Astrocyte of the cerebellum (primary cell): ENCODE measurements at regions not wholly inside any gene's neighbourhood (a gene's known extent, or its start where the extent isn't known, plus 50 kb on each side); places are given as distances from the start of the nearest gene placed in this dataset.

Experiments used
- DNase-seq: peaks from one replicate; pipeline ENCODE4 v3.0.0-alpha.2; 2011; ENCODE audit warnings: low read depth
- H3K4me3 ChIP-seq: 2 replicates; pipeline ENCODE4 v1.5.1; 2011; ENCODE audit warnings: mild to moderate bottlenecking, low read depth, low read length, moderate library complexity
- in situ Hi-C: cut with HindIII; loops from 2 replicates; pipeline ENCODE4 v1.10.0; 2017; ENCODE audit warnings: low sequenced_read_pairs
- TF ChIP-seq, protein P1 (sequence below): IDR thresholded peaks from 2 replicates; pipeline ENCODE4 v1.5.1; 2012; ENCODE audit warnings: low read length, low read depth, moderate library complexity, mild to moderate bottlenecking; ENCODE audit errors: missing control alignments

DNA sequence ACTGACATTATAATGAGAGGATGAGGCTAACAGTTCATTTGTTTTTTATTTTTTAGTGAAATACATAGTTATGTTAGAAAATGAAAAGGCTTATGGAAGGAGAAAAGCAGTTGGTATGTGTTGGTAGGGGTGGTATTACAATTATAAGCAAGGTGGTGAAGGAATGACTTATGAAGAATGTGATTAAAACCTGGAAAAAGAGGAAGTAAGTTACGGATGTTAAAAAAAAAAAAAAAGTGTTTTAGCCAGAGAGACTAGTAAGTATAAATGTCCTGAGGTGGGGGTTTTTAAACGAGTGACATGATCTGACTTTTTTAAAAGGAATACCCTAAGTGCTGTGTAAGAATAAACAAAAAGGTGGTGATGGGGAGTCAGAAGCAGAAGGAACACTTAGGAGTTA, 206.8 kb downstream of the IL15 start:
- TF ChIP-seq, protein P1, sequence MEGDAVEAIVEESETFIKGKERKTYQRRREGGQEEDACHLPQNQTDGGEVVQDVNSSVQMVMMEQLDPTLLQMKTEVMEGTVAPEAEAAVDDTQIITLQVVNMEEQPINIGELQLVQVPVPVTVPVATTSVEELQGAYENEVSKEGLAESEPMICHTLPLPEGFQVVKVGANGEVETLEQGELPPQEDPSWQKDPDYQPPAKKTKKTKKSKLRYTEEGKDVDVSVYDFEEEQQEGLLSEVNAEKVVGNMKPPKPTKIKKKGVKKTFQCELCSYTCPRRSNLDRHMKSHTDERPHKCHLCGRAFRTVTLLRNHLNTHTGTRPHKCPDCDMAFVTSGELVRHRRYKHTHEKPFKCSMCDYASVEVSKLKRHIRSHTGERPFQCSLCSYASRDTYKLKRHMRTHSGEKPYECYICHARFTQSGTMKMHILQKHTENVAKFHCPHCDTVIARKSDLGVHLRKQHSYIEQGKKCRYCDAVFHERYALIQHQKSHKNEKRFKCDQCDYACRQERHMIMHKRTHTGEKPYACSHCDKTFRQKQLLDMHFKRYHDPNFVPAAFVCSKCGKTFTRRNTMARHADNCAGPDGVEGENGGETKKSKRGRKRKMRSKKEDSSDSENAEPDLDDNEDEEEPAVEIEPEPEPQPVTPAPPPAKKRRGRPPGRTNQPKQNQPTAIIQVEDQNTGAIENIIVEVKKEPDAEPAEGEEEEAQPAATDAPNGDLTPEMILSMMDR, result no peak
- in situ Hi-C loops, result no loop called here

DNA sequence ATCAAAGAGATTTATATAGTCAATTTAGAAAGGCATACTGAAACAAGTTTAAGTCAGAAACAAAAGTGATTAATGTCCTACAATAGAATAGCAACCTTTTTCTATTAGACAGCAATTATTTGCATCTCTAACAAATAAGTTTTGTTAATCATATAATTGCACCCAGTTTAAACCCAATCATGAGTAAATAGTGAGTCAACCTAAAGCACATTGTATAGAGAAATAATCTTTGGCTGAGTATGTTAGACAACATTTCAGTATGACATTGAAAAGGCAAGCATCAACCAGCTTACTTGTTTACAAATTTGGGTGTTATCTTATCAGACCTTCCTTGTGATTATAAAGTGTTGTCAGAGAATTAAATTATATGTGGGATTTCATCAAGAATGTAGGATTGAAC, 209.5 kb downstream of the IL15 start:
- in situ Hi-C loops, result no loop called here

More for the DNA sequence above, 206.8 kb downstream of the IL15 start:
- H3K4me3 ChIP-seq, result no peak overlapping the region
- DNase-seq, result no peak

DNA sequence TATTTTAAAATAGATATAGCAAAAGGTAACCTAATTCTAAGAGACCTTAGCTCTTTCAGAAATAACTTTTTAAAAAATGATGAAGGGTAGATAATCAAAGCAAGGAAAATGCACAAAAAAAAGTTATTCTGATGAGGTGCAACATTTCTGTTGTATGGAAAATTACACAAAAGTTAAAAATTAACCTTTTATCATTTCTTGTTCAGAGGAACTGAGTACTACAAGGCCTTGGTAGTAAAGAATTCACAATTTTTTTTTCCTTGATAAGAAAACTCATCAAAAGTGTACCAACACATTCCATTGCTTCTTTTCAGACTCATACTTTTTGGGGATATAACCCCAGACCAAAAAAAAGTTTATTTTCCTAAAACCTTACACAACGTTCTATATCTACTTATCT, 213.0 kb downstream of the IL15 start:
- TF ChIP-seq, protein P1, result no peak
- H3K4me3 ChIP-seq, result no peak overlapping the region
- in situ Hi-C loops, result no loop called here
- no peak for DNase-seq

More for the DNA sequence above, 209.5 kb downstream of the IL15 start:
- H3K4me3 ChIP-seq, result no peak overlapping the region
- TF ChIP-seq, protein P1, result no peak
- DNase-seq, result no peak

DNA sequence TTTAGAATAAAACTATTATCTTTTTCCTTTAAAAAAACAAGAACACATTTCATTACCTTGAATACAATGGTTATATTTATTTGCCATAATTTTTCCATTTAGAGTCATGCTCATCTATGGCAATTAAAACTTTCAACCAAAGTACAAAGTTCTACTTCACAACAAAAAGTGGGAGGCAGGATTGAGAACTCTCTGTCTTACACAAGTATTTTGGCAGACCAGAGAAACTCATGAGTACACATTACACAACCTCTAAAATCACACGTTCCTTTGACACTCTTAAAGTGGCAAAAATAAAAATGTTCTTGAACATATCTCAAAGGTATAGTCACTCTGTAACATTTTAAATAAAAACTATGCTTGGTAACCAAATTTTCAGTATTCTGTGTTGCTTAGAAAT, 213.4 kb downstream of the IL15 start:
- TF ChIP-seq, protein P1, result no peak
- H3K4me3 ChIP-seq, result no peak overlapping the region
- in situ Hi-C loops, result no loop called here
- DNase-seq, result no peak

DNA sequence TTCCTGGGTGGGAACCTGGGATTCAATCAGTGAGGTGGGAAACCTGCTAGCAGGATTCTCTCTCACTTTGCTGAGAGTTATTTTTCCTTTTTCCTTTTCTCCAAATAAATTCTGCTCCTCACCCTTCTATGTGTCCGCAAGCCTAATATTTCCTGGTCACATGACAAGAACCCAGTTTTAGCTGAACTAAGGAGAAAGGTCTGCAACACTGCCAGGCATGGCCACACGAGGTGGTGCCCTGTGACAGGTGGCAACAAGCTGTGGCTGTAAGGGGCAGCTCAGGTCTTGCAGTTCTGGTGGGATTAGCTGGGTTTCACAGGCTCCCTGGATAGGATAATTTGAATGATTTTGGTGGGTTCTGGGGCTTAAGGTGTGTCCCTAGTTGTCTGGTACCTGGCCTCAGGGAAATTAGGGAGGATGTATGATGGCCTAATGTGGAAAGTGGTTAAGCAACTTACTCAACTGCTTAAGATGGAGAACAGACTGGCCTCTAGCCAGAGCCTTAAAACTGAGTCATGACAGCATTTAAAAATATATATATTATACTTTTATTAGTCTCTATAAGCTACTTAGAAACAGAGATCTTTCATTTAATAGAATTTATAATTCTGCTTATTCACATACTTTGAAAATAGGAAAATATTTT, 215.0 kb downstream of the IL15 start:
- TF ChIP-seq, protein P1, result no peak
- H3K4me3 ChIP-seq, result no peak overlapping the region
- no peak for DNase-seq
- in situ Hi-C loops, result no loop called here

DNA sequence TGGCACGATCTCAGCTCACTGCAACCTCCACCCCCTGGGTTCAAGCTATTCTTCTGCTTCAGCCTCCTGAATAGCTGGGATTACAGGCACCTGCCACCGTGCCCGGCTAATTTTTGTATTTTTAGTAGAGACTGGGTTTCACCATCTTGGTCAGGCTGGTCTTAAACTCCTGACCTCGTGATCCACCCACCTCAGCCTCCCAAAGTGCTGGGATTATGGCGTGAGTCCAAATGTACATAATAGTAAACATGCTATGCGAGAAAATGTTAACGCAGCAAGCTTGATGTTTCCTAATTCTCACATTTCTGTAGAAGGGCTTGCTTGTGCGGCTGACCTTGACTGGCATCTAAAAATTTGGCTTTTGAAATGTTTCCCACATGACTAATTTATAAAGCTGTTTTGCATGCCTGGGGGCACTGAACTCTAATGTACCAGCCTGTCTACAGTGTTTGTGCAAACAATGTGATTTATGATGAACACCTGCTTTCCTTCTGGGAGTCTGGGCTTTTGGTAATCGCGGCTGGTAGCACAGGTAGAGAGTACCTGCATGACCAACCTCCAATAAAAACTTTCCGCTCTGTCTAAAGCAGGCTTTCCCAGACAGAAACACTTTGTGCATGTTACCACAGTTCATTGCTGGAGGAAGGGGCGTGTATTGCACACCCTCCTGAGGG, 216.8 kb downstream of the IL15 start:
- in situ Hi-C loops, result no loop called here
- no peak for DNase-seq
- TF ChIP-seq, protein P1, result no peak
- H3K4me3 ChIP-seq, result no peak overlapping the region
